GM04504 (cell line): ENCODE measurements at regions not wholly inside any gene's neighbourhood (a gene's known extent, or its start where the extent isn't known, plus 50 kb on each side); places are given as distances from the start of the nearest gene placed in this dataset.

ENCODE experiments used
- DNase-seq: peaks from one replicate; pipeline ENCODE4 v3.0.0-alpha.2; 2012; ENCODE audit warnings: low read depth

DNA sequence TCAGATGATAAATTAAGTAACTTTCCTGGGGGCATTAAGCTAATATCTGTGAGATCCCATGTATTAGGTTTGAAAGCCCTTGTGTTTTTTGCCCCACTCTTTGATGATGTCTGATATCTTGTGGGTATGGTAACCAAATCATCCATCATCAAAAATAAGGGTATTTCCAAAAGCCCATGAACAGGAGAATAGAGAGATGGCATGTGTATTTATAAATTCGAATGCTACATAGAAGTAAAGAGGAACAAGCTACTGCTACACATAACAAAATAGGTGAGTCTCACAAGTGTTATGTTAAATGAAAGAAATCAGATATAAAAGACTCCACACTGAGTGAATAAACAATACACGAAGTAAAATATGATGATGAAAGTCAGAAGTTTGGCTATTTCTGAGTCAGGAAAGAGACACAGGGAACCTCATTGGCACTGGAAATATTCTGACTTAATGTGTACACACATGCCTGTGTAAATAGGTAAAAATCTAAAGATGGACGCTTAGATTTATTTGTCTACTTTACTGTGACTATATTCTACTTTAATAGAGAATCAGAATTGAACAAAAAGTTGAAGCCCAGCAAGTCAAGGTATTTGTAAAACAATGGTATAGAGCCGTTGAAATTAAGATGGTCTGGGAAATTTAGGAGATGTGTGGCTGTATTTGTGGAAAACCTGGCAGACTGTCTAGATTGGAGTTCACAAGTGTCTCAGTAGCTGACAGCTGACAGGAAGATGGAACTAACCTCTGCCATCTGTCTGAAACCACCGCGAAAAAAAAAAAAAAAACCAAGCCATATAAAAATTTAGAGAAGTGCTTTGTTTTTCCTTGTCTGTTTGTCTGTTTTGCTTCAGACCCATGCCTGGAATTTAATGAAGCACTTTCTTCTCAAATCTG, 111.0 kb upstream of the TGFBR2 start:
- DNase-seq, result no peak

DNA sequence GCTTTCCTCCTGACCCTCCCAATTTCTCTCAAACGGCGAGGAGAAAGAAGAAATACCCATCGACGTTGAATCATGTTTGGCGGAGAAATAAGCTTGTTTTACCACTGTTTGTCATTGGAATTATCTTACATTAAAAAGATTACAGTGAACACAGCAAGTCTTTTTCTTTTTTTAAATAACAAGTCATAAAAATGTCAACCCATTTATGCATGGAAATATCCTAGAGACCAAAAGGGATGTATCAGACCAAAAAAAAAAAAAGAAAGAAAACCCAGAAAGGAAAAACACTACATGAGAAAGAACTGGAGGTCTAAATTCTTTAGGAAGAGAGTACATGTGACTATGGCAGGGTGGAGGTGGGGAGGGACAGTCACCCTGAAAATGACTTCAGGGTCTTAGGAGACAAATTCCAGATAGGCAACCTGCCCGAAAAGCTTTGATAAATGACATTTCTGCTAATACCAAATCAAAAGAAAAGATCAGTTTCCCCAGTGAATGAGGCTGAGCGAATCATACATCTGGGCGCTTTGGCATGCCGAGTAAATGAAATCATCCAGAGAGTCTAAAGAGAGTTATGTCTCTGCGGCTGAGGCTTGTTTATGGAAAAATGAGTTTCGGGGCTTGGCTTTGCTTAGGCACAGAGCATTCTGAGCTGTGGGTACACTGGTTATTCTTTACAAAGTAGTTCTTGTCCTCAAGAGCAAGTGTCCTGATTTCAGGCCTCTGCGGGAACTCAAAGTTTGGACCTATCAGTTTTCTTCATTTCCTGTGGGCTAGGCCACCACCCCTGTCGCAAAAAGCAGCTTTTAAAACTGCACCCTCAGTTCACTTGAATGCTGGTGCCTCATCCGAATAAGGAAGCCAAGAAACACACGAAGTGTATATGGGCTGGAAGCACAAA, 110.1 kb upstream of the TGFBR2 start:
- DNase-seq, result no peak

DNA sequence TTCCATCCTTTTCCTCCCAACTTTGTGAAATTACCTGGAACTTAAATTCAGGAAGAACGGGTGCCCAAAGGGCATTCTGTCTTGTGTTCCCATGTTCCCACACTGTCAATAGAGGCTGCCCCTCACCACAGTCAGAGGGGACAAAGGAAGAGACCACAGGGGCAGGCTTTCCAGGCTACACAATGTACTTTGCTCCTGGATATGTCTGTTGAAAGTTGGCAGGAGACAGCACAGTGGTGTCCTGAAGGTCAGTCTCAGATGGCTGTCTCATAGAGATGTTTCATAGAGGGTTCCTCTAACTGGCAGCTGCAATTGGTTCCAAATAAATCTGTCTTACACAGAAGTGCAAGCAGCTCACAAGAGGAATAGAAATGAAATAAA, 107.8 kb upstream of the TGFBR2 start:
- no peak for DNase-seq

DNA sequence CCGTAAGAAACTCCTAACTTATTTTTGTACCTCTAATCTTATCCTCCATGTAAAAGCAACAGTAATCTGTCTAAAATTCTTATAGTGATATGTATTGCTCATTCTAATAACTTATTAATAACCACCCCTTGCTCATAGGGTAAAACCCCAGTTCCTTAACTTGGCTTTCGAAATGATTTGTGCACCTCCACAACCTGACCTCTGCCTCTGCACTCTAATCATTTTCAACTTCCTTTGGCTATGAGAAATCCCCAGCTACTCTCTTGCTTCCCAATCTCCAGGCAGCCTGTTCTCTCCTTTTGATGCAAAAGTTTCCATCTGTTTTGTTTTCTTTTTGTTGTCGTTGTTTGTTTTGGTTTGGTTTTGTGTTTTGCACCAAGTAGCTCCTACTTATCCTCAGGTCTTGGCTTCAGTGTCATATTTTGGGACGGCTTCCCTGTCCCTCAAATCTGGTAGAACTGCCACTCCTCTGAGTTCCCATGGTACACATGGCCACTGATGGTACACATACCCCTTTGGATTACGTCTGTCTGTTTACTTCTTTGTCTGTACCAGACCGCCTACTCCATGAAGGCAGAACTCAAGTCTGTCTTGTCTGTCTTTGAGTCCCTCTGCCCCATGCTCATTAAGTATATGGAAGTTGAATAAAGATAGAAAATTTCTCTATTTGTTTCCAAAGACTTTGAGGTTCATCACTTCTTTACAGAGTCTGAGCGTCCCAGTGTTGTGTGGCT, 105.6 kb upstream of the TGFBR2 start:
- DNase-seq, result no peak

DNA sequence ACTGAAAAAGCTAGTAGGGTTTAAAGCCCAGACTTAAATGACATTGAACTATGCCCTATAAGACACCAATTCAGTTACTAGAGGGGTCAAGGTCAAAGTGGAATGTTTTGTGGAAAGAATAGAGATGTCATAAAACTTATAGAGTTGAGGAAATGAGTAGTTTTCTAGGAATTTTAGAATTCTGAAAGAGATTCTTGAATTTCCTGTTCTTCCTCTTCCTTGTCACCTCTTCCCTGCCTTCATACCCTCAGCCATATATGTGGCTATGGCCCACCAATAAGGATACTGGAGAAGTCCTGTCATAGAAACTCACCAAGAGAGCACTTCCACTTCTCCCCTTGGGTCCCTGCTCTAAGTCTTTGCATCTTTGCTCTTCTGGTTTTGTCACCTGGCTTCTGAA, 104.9 kb upstream of the TGFBR2 start:
- no peak for DNase-seq

DNA sequence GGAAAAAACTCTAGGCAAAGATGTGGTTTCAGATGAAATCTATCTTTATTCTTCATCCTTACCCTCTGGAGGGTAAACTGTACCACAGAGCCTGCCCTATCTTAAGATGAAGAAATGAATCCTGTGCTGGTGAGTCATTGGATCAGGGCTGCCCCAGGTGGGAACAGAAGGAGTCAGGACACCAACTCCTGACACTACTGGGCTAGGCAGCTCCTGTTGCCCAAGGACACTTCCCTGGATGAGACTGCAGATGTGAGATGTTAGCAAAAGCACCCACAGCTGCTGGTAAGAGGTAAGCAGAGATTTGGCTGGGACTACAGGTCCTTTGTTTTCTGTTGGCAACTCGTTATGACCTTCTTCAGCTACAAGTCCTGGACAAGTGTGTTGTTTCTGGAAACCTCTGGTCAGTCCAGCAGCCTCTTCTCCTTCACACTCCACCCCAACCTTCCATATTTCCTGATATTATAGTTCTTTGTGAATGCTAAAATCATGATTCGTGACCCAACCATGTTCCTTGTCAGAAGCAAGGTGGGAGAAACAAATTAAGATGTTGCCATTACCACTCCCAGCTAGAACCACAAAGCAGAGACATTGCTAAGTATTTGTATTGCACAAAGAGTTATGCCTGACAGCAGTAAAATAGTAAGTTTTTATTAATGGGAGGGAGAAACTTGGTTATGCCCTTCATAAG, 104.2 kb upstream of the TGFBR2 start:
- no peak for DNase-seq

DNA sequence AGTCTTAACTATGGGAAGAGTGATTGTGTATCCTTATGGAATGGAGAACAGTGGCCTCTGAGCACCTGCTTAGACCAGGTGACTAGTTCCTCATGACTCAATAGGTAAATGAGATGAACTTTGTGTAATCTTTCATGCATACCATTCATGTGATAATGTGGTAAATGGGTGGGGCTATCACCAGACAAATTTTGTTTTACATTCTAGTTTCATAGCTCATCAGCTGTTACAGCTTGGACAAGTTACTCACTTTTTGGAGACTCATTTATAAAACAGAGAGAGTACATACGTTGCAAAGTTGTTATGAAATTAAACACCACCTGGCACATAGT, 103.7 kb upstream of the TGFBR2 start:
- DNase-seq, result no peak

DNA sequence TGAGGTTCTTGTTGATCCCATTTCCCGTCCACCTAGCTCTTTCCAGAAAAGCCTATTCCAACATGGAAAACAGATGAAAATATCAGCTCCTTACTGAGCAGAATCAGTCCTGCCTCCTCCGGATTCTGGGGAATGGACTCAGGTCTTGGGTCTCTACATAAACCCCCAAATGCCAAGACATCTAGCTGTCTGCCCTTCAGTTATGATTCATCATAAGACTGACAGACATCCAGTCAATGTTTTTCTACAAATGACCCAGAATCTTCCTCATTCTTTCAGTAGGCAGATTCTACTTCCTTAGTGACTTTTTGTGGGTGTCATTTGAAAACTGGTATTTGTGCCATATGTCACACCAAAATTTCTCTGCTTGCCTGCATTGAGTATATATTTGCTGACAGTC, 103.0 kb upstream of the TGFBR2 start:
- DNase-seq, result no peak

DNA sequence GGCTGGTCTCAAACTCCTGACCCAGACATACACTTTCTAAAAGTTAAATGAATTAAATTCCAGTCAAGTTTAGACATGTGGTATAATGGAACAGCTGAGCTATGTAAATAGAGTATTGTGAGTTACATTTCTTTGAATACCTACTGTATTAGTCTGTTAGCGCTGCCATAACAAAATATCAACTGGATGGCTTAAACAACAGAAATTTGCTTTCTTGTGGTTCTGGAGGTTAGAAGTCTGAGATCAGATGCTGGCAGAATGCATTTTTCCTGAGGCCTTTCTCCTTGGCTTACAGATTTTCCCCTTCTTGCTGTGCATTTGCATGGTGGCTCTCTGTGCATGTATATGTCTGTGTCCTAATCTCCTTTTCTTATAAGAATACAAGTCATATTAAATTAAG, 101.5 kb upstream of the TGFBR2 start:
- DNase-seq, result no peak

DNA sequence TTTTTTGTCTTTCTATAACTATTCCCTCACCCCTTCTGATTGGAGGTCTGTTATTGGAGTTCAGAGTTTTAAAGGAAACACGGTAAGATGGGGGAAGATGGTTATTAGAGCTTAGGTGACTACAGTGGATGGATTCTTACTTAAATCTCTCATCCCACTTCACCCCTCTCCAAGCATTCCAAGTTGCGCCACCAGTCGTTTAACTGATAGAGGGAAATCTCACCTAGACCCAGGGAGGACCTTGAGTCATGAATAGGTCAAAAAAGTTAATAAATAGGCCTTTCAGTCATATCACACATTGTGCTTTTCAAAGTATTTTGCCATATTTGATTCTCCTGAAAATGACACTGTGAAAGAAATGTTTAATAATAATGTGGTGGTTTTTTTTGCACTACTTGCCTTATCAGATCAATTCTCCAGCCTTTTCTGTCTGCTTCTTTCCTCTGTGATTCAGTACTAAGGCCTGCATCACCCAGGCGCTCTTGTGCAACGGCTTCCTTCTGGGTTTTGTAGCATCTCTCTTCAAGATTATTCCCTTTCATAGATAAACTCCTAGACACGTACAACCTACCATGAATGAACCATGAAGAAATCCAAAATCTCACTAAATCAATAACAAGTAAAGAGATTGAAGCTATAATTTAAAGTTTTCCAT, 100.4 kb upstream of the TGFBR2 start:
- no peak for DNase-seq

DNA sequence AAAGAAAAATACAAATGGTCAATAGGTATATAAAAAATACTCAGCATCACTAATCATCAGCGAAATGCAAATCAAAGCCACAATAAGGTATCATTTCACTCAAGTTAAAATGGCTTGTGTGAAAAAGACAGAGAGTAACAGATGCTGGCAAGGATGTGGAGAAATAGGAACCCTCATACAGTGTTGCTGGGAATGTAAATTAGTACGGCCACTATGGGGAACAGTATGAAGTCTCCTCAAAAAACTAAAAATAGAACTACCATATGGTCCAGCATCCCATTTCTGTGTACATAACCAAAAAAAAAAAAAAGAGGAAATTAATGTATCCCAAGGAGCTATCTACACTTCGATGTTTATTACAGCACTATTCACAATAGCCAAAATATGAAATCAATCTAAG, 98.1 kb upstream of the TGFBR2 start:
- no peak for DNase-seq

DNA sequence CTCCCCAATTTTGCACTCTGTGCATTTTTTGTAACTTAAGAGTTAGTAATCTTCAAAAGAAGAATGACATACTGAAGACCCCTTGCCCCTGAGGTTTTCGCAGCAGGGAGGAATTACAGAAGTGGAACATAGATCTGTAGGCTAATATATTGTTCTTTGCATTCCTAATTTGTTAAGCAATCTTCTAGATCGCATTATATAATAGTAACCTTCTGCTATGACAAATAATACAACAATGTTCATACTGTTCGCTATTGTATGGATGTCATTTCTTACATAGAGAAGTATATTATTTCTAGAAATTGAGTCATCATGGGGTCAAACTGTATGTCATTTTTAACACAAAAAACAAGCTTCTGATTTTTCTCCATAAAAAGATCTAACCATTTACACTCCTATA, 95.8 kb upstream of the TGFBR2 start:
- DNase-seq, result no peak

DNA sequence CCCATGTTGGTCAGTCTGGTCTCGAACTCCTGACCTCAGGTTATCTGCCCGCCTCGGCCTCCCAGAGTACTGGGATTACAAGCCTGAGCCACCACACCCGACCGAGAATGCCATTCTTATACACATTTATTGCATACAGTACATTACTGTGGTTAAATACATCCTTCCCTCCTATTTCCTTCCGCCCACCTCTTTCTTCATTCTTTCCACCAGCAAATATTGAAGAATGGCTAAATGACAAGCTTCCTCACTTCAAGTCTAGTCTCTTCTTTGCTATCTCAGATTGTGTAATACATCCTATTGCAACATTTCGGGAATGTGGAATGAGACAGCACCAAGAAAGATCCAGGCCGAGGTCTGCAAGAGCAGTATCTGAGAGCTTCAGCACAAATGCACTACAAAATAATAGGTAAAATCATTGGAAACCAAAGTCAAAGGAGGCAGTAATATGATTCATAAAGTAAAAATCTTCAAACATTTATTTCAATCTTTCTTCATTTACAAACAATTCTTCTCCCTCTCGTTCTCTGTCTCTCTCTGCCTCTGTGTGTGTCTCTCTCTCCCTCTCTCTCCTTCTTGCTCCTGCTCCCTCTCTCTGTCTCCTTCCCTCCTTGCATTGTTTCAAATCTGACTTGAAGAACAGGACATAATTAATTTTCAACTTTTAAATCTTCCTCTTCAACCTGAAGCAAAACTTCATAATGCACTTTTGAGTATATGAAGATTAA, 94.7 kb upstream of the TGFBR2 start:
- peak; percentile 85 for DNase-seq

DNA sequence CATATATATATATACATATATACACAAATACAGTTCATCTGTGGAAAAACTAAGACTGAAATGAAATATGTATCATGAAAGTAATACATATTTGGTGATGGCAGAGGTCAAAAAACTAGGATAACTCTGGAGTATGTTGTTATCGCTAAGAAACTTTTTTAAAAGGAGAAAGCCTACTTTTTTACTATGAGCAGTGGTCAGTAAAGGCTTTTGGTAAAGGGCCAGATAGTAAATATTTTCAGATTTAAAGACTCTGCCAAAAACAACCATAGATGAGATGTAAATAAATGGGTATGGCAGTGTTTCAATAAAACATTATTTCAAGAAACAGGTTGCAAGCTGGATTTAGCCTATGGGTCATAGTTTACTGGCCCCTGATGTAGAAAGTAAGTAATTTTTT, 93.8 kb upstream of the TGFBR2 start:
- DNase-seq, result no peak

DNA sequence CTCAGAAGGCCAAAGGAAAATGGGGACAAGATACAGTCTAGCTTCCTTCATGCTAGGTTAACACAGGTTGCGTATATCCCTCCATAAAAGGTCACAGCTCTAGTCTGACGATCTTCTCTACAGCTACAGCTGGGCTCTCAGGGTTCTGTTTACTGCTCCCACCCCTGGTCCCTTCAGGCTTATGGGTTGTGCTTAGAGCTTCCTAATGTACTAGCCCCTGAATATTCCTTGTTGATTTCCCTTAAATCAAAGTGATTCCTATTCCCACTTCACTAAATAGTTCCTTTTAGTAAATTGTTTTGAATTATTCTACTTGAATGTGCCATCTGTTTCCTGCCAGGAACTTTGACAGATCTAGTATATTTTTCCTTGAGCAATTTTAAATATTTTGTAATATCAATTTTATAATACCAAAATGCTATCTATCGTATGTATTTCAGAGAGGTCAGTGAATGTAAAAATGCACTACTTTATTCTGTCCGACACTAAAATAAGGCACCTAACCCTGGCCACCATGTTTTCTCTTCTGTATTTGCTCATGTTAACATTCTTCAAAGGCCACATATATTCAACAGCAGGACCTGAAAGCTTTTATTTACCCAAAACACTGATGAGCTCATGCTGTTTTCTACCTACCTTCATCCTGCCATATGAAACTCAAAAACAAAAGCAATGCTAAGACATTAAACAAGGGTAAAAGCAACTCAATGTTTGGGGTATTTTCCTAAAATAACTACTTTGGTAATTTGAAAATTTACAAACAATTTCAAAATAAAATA, 92.8 kb upstream of the TGFBR2 start:
- no peak for DNase-seq

DNA sequence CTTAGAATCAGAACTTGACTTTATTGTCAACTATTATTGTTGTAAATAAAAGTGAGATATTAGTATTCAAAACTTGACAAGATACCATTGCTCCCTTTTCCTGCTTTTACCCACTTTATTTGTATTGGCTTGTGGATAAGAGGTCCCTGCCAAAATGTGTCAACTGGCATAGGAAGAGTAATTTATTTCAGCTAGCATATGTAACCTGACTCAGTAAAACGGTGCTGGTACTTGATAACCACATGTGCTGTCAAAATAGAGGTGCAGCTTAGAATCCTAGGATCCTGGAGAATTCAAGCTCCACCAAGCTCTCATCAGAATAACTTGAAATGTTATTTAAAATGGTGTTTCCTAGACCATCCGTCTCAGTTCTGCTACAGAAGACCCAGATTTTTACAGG, 90.2 kb upstream of the TGFBR2 start:
- DNase-seq, result no peak

DNA sequence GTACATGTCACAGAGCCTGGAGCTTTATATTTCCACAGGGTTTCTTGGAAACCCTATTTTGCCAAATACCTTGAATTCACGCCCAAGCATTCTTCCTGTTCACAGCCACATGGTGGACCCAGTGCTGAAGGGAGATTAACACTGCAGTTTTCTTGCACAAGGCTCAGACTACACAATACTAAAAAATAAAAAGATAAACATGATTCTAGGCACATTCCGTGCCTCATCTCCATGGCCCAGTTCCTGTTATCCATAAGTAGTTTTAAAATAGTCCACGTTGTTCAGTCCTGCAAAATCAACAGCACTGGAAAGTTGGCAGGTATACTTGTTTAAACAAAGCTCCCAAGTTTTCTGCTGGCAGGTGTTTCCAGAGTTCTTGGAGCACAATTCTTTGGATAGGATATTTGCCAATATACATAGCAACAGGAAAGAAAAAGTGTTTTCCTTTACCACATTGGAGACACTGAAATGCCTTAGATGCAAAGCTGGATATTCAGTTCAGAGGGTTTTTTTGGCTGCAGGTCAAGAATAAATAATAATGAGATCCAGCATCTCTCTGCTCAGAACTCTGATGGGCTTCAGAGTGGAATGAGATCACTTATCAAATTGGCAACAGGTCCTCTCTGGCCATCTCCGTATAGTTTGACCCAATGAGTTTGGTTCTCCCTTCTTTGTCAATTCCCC, 88.1 kb upstream of the TGFBR2 start:
- DNase-seq, result no peak

DNA sequence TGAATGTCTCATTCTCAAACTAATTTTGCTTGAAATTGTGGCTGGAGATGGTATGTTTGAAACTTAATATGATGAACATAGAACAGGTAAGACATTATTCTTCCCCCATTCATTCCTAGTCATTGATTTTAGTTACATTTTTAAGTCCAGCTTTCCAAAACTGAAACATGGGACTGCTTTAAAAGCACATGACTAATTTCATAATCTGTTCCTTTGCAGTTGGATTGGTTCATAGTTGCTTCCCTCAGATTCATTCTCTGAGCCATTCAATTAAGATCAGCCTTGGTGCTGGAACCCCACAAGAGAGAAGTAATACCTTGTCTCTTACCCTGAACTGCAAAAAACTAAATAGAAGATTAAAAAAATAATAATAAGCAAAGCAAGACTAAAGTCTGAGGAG, 87.5 kb upstream of the TGFBR2 start:
- no peak for DNase-seq

DNA sequence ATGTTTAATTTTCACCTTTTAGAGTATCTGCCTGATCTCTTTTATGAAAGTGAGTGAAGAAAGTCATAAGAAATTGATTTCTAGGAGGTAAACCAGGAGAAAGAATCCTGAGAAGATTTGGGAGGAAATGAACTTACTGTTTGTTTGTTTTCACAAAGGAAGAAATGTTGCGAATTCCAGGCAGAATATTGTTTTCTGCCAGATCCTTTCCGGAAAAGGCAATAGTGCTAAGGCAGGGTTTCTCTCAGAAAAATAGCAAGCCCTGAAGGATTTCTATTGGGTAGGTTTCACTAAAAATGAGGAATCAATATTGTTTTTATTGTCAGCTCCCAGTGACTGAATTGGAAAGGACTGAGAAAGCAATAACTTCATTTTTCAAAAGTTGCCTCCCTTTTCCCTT, 85.7 kb upstream of the TGFBR2 start:
- DNase-seq, result no peak
